Panc1 (cell line): ENCODE measurements at regions not wholly inside any gene's neighbourhood (a gene's known extent, or its start where the extent isn't known, plus 50 kb on each side); places are given as distances from the start of the nearest gene placed in this dataset.

Experiments used
- ATAC-seq: fragments of 200-7000 bp; cut with Tn5 transposase; 2 replicates; pipeline ENCODE4 v1.9.1; 2020; ENCODE audit warnings: mild to moderate bottlenecking, moderate library complexity
- BruUV-seq: library from RNA; stranded (reverse); fragments of 400-500 nt; replicated peaks from 2 replicates; lab custom pipeline; 2021; lab: Mats Ljungman, UMichigan
- CTCF ChIA-PET: fragments of 300-600 bp; sonication (Branson Sonifier 250); formaldehyde crosslinking; loops from one replicate; lab custom pipeline; 2022; ENCODE audit warnings: antibody characterized with exemption; lab: Charles Lee
- POLR2A ChIA-PET: fragments of 300-600 bp; sonication (Branson Sonifier 250); formaldehyde crosslinking; loops from one replicate; lab custom pipeline; 2022; ENCODE audit warnings: antibody characterized with exemption; lab: Charles Lee
- DNase-seq: peaks from one replicate; pipeline ENCODE4 v3.0.0-alpha.2; 2010; ENCODE audit warnings: low read depth, low spot score
- H3K27ac ChIP-seq: 2 replicates; pipeline ENCODE4 v1.5.1; 2011; ENCODE audit warnings: mild to moderate bottlenecking, low read length, inconsistent platforms
- H3K27me3 ChIP-seq: fragments of 200-500 bp; sonication (Bioruptor generic); 2 replicates; pipeline ENCODE4 v1.6.0; 2014; ENCODE audit warnings: low read length, inconsistent platforms; ENCODE audit not compliant: control insufficient read depth, insufficient read depth
- H3K36me3 ChIP-seq: fragments of 200-500 bp; sonication (Bioruptor generic); 2 replicates; pipeline ENCODE4 v1.5.1; 2014; ENCODE audit warnings: inconsistent platforms, mild to moderate bottlenecking, low read length, moderate library complexity; ENCODE audit not compliant: control insufficient read depth, insufficient read depth
- H3K4me1 ChIP-seq: 2 replicates; pipeline ENCODE4 v1.5.1; 2011; ENCODE audit warnings: inconsistent platforms, mild to moderate bottlenecking, low read length, moderate library complexity; ENCODE audit not compliant: control insufficient read depth, insufficient read depth
- H3K4me3 ChIP-seq, 2 experiments: 2 replicates each; pipeline ENCODE4 v1.5.1; 2011 to 2012; ENCODE audit warnings: low read depth in 2 of 2, low read length in 2 of 2, mild to moderate bottlenecking in 2 of 2, inconsistent platforms in 1 of 2, moderate library complexity in 1 of 2
- H3K9me3 ChIP-seq: fragments of 200-500 bp; sonication (Bioruptor generic); 2 replicates; pipeline ENCODE4 v1.5.1; 2014; ENCODE audit warnings: low read depth, mild to moderate bottlenecking, inconsistent platforms, low read length, moderate library complexity; ENCODE audit not compliant: control insufficient read depth, insufficient read depth
- POLR2AphosphoS5 ChIP-seq: IDR thresholded peaks from 2 replicates; pipeline ENCODE4 v1.6.1; 2012; ENCODE audit warnings: mild to moderate bottlenecking, low read depth, low read length, moderate library complexity
- SIN3A ChIP-seq: IDR thresholded peaks from 2 replicates; pipeline ENCODE4 v1.6.1; 2012; ENCODE audit warnings: low read depth, mild to moderate bottlenecking, low read length, moderate library complexity, borderline replicate concordance; ENCODE audit not compliant: insufficient read depth
- TCF7L2 ChIP-seq: IDR thresholded peaks from 2 replicates; pipeline ENCODE4 v1.6.1; 2011; ENCODE audit warnings: mild to moderate bottlenecking, low read depth, low read length, inconsistent platforms
- in situ Hi-C: cut with HindIII; loops from 2 replicates; pipeline ENCODE4 v1.10.0; 2016; ENCODE audit warnings: low sequenced_read_pairs, low pct_unique_long_range_greater_than_20kb
- intact Hi-C: fragments of 100-400 bp; cut with micrococcal nuclease; formaldehyde crosslinking; loops from one replicate; pipeline ENCODE4 v1.10.0; 2022; ENCODE audit not compliant: unreplicated experiment
- TF ChIP-seq, protein P1 (sequence below): fragments of 450-650 bp; IDR thresholded peaks from 2 replicates; pipeline ENCODE4 v1.5.1; 2017; ENCODE audit warnings: mild to moderate bottlenecking
- TF ChIP-seq, protein P2 (sequence below), 2 experiments: IDR thresholded peaks; 2 replicates each; pipeline ENCODE4 v1.6.1; 2011 to 2012; ENCODE audit warnings: low read depth in 2 of 2, control low read depth in 1 of 2, low read length in 1 of 2, mild to moderate bottlenecking in 1 of 2, moderate library complexity in 1 of 2; ENCODE audit not compliant: insufficient read depth in 1 of 2

DNA sequence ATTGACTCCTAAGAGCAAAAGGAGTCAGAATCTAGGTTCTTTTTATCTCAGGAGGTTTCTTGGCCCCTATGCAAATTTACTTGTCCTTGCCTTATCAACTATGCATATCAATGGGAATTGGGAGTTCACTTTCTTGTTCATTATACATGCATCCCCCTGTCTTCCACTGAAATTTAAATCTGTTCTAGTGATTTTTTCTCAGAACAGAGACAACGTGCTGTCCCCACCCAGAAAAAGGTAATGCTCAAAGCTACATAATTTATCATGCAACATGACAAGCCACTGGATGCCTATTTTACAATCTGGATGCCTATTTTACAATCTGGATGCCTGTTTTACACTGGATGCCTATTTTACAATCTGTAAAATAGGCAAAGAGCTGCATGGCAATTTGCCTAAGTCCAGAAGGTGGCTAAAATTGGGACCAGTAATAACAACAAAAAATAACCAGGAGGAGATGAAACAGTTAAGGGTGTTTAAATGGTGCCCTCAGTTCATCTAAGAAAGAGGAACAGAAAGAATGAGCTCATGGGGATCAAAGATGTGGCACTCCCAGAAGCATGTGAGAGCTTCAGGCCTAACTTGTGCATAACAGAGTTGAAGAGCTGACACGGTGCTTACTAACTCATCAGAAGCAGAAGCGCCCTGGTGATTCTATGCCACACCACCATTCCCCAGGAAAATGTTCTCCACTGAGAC, 537.8 kb upstream of the BOD1L1 start:
- H3K27ac ChIP-seq = no peak overlapping the region
- TF ChIP-seq, protein P1, sequence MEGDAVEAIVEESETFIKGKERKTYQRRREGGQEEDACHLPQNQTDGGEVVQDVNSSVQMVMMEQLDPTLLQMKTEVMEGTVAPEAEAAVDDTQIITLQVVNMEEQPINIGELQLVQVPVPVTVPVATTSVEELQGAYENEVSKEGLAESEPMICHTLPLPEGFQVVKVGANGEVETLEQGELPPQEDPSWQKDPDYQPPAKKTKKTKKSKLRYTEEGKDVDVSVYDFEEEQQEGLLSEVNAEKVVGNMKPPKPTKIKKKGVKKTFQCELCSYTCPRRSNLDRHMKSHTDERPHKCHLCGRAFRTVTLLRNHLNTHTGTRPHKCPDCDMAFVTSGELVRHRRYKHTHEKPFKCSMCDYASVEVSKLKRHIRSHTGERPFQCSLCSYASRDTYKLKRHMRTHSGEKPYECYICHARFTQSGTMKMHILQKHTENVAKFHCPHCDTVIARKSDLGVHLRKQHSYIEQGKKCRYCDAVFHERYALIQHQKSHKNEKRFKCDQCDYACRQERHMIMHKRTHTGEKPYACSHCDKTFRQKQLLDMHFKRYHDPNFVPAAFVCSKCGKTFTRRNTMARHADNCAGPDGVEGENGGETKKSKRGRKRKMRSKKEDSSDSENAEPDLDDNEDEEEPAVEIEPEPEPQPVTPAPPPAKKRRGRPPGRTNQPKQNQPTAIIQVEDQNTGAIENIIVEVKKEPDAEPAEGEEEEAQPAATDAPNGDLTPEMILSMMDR = no peak
- no peak for TF ChIP-seq TCF7L2
- no peak for TF ChIP-seq SIN3A
- TF ChIP-seq, protein P2, sequence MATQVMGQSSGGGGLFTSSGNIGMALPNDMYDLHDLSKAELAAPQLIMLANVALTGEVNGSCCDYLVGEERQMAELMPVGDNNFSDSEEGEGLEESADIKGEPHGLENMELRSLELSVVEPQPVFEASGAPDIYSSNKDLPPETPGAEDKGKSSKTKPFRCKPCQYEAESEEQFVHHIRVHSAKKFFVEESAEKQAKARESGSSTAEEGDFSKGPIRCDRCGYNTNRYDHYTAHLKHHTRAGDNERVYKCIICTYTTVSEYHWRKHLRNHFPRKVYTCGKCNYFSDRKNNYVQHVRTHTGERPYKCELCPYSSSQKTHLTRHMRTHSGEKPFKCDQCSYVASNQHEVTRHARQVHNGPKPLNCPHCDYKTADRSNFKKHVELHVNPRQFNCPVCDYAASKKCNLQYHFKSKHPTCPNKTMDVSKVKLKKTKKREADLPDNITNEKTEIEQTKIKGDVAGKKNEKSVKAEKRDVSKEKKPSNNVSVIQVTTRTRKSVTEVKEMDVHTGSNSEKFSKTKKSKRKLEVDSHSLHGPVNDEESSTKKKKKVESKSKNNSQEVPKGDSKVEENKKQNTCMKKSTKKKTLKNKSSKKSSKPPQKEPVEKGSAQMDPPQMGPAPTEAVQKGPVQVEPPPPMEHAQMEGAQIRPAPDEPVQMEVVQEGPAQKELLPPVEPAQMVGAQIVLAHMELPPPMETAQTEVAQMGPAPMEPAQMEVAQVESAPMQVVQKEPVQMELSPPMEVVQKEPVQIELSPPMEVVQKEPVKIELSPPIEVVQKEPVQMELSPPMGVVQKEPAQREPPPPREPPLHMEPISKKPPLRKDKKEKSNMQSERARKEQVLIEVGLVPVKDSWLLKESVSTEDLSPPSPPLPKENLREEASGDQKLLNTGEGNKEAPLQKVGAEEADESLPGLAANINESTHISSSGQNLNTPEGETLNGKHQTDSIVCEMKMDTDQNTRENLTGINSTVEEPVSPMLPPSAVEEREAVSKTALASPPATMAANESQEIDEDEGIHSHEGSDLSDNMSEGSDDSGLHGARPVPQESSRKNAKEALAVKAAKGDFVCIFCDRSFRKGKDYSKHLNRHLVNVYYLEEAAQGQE (IDR thresholded peaks at IDR 0.05; ENCODE audit: insufficient read depth in 1 of 2, low read depth in 2 of 2, low read length in 1 of 2) = no peak
- TF ChIP-seq POLR2AphosphoS5 = no peak
- in situ Hi-C loops = no loop called here
- no peaks in the 10 kb centered on the region for H3K27me3 ChIP-seq
- H3K4me3 ChIP-seq = no peak overlapping the region
- no TSS peak for BruUV-seq
- intact Hi-C loops = no loop called here
- ATAC-seq = no peak
- H3K36me3 ChIP-seq = no peaks in the 10 kb centered on the region
- H3K9me3 ChIP-seq = no peaks in the 10 kb centered on the region
- DNase-seq = no peak
- ChIA-PET CTCF (no interaction called here), POLR2A (no interaction called here)
- no peaks in the 10 kb centered on the region for H3K4me1 ChIP-seq

DNA sequence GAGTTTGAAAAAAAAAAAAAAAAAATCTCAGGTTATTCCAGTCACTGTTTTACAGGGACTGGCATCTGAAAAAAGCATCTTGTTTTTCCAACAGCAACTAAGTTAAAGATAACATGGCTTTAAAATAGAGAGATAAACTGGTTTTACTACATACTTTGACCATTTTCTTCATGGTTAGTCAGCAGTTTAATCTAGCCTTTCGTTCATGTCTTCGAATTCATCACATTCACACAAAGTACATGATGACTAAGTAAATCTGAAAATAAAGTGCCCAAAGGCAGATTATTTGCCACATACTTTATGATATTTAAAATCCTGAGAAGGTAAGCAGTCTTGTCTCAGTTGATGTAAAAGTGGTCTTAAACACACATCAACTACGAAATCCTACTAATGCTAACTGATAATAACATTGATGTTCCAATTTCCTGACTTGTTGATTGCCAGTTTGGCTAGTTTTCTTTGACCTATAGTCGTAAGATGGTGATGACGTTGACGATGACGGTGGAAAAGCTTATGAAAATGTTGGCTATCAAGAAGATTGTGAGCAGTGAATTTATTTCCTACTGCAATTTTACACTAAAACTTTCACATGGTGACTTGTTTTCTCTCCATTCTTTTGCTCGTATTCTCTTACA, 540.5 kb upstream of the BOD1L1 start:
- BruUV-seq = no TSS peak
- TF ChIP-seq SIN3A = no peak
- TF ChIP-seq, protein P2 (IDR thresholded peaks at IDR 0.05; ENCODE audit: insufficient read depth in 1 of 2, low read depth in 2 of 2, low read length in 1 of 2) = no peak
- TF ChIP-seq TCF7L2 = no peak
- no peak for TF ChIP-seq POLR2AphosphoS5
- TF ChIP-seq, protein P1 = no peak
- no peak for DNase-seq
- Histone ChIP-seq H3K9me3 (no peaks in the 10 kb centered on the region), H3K4me1 (no peaks in the 10 kb centered on the region), H3K4me3 (no peak overlapping the region), H3K27ac (no peak overlapping the region), H3K36me3 (no peaks in the 10 kb centered on the region), H3K27me3 (no peaks in the 10 kb centered on the region)
- in situ Hi-C loops = no loop called here
- no peak for ATAC-seq
- ChIA-PET CTCF (no interaction called here), POLR2A (no interaction called here)
- intact Hi-C loops = no loop called here
